ENCODE measurements at regions not wholly inside any gene's neighbourhood (a gene's known extent, or its start where the extent isn't known, plus 50 kb on each side); places are given as distances from the start of the nearest gene placed in this dataset.
A peak's percentile ranks its signal among the peaks of the same experiment; 100 is the strongest.

GRCh38 chr4:116724249-116724648 lies 361.1 kb downstream of the TRAM1L1 start:
- Histone ChIP-seq H2BK5ac (ENCODE audit: low read depth, low read length, poor library complexity, severe bottlenecking) (no peak overlapping the region), H3K4me1 (ENCODE audit: control insufficient read depth, insufficient read depth, low read depth, low read length) (no peaks in the 10 kb centered on the region), H2BK120ac (ENCODE audit: low read depth, low read length) (no peak overlapping the region), H2AFZ (ENCODE audit: low read depth, low read length) (no peak overlapping the region), H3K23ac (ENCODE audit: low read length in 2 of 2) (no peak overlapping the region), H3K9me3 (ENCODE audit: control insufficient read depth, low read length) (no peaks in the 10 kb centered on the region), H2BK12ac (ENCODE audit: low read length in 2 of 2) (no peak overlapping the region), H3K4me3 (ENCODE audit: insufficient read depth in 1 of 2, low read depth in 1 of 2, low read length in 2 of 2) (no peak overlapping the region), H2AK5ac (ENCODE audit: low read length, severe bottlenecking) (no peak overlapping the region), H3K9ac (ENCODE audit: low read length) (no peak overlapping the region), H3K27ac (ENCODE audit: low read length, poor library complexity, severe bottlenecking) (no peak overlapping the region), H3K4me2 (ENCODE audit: low read length, poor library complexity, severe bottlenecking) (no peak overlapping the region), H3K18ac (ENCODE audit: low read depth in 1 of 2, low read length in 2 of 2) (no peak overlapping the region), H3K14ac (ENCODE audit: low read length in 2 of 2) (no peak overlapping the region), H3K79me1 (replicated peaks; ENCODE audit: low read length, poor library complexity, severe bottlenecking) (no peaks in the 10 kb centered on the region), H2BK15ac (ENCODE audit: low read depth, poor library complexity, severe bottlenecking) (no peak overlapping the region), H3K27me3 (ENCODE audit: control insufficient read depth in 1 of 2, insufficient read depth in 1 of 2, low read length in 2 of 2) (no peaks in the 10 kb centered on the region), H4K8ac (ENCODE audit: low read length) (no peak overlapping the region), H3K36me3 (ENCODE audit: control insufficient read depth in 1 of 2, insufficient read depth in 2 of 2, low read depth in 1 of 2, low read length in 2 of 2) (no peaks in the 10 kb centered on the region), H3K4ac (ENCODE audit: low read depth in 1 of 2, low read length in 2 of 2) (no peak overlapping the region), H4K91ac (ENCODE audit: low read length) (no peak overlapping the region)
- WGBS: 96% methylated on average over 2 of the region's 3 CpGs
- DNase-seq: no peak

- no peak overlapping the region for H2BK15ac ChIP-seq (ENCODE audit: low read depth, poor library complexity, severe bottlenecking)
- H3K27me3 ChIP-seq (ENCODE audit: control insufficient read depth in 1 of 2, insufficient read depth in 1 of 2, low read length in 2 of 2): no peaks in the 10 kb centered on the region
- H3K36me3 ChIP-seq (ENCODE audit: control insufficient read depth in 1 of 2, insufficient read depth in 2 of 2, low read depth in 1 of 2, low read length in 2 of 2): no peaks in the 10 kb centered on the region
- H3K23ac ChIP-seq (ENCODE audit: low read length in 2 of 2): no peak overlapping the region
- H3K4me1 ChIP-seq (ENCODE audit: control insufficient read depth, insufficient read depth, low read depth, low read length): no peaks in the 10 kb centered on the region
- no peak overlapping the region for H3K27ac ChIP-seq (ENCODE audit: low read length, poor library complexity, severe bottlenecking)
- H3K4ac ChIP-seq (ENCODE audit: low read depth in 1 of 2, low read length in 2 of 2): no peak overlapping the region
- H4K91ac ChIP-seq (ENCODE audit: low read length): no peak overlapping the region
- no peak overlapping the region for H3K9ac ChIP-seq (ENCODE audit: low read length)
- no peak overlapping the region for H2AFZ ChIP-seq (ENCODE audit: low read depth, low read length)
- no peak overlapping the region for H3K4me3 ChIP-seq (ENCODE audit: insufficient read depth in 1 of 2, low read depth in 1 of 2, low read length in 2 of 2)
- H2AK5ac ChIP-seq (ENCODE audit: low read length, severe bottlenecking): no peak overlapping the region
- no peak overlapping the region for H3K14ac ChIP-seq (ENCODE audit: low read length in 2 of 2)
- no peaks in the 10 kb centered on the region for H3K79me1 ChIP-seq (replicated peaks; ENCODE audit: low read length, poor library complexity, severe bottlenecking)
- H2BK120ac ChIP-seq (ENCODE audit: low read depth, low read length): no peak overlapping the region
- H2BK12ac ChIP-seq (ENCODE audit: low read length in 2 of 2): no peak overlapping the region
- WGBS: 98% methylated on average over 32 of the region's 32 CpGs
- H2BK5ac ChIP-seq (ENCODE audit: low read depth, low read length, poor library complexity, severe bottlenecking): no peak overlapping the region
- no peak overlapping the region for H4K8ac ChIP-seq (ENCODE audit: low read length)
- H3K18ac ChIP-seq (ENCODE audit: low read depth in 1 of 2, low read length in 2 of 2): no peak overlapping the region
- H3K9me3 ChIP-seq (ENCODE audit: control insufficient read depth, low read length): peaks cover 9% of the 10 kb centered on the region
- no peak for DNase-seq
- no peak overlapping the region for H3K4me2 ChIP-seq (ENCODE audit: low read length, poor library complexity, severe bottlenecking)
Observed at GRCh38 chr4:116705466-116705865, 379.9 kb downstream of the TRAM1L1 start.

GRCh38 chr4:116702949-116703348 lies 382.4 kb downstream of the TRAM1L1 start:
- H2BK120ac ChIP-seq (ENCODE audit: low read depth, low read length): no peak overlapping the region

GRCh38 chr4:116688536-116688935 lies 396.8 kb downstream of the TRAM1L1 start:
- Histone ChIP-seq H3K27me3 (ENCODE audit: control insufficient read depth in 1 of 2, insufficient read depth in 1 of 2, low read length in 2 of 2) (no peaks in the 10 kb centered on the region), H3K14ac (ENCODE audit: low read length in 2 of 2) (no peak overlapping the region), H3K4me1 (ENCODE audit: control insufficient read depth, insufficient read depth, low read depth, low read length) (no peaks in the 10 kb centered on the region), H3K79me1 (replicated peaks; ENCODE audit: low read length, poor library complexity, severe bottlenecking) (no peaks in the 10 kb centered on the region), H4K91ac (ENCODE audit: low read length) (no peak overlapping the region), H3K27ac (ENCODE audit: low read length, poor library complexity, severe bottlenecking) (no peak overlapping the region), H3K4me2 (ENCODE audit: low read length, poor library complexity, severe bottlenecking) (no peak overlapping the region), H3K9me3 (ENCODE audit: control insufficient read depth, low read length) (no peaks in the 10 kb centered on the region), H2BK5ac (ENCODE audit: low read depth, low read length, poor library complexity, severe bottlenecking) (no peak overlapping the region), H3K4ac (ENCODE audit: low read depth in 1 of 2, low read length in 2 of 2) (no peak overlapping the region), H3K36me3 (ENCODE audit: control insufficient read depth in 1 of 2, insufficient read depth in 2 of 2, low read depth in 1 of 2, low read length in 2 of 2) (no peaks in the 10 kb centered on the region), H2AK5ac (ENCODE audit: low read length, severe bottlenecking) (no peak overlapping the region), H3K9ac (ENCODE audit: low read length) (no peak overlapping the region), H3K4me3 (ENCODE audit: insufficient read depth in 1 of 2, low read depth in 1 of 2, low read length in 2 of 2) (no peak overlapping the region), H2BK120ac (ENCODE audit: low read depth, low read length) (no peak overlapping the region), H3K18ac (ENCODE audit: low read depth in 1 of 2, low read length in 2 of 2) (no peak overlapping the region), H4K8ac (ENCODE audit: low read length) (no peak overlapping the region), H2BK12ac (ENCODE audit: low read length in 2 of 2) (no peak overlapping the region), H3K23ac (ENCODE audit: low read length in 2 of 2) (no peak overlapping the region), H2BK15ac (ENCODE audit: low read depth, poor library complexity, severe bottlenecking) (no peak overlapping the region), H2AFZ (ENCODE audit: low read depth, low read length) (no peak overlapping the region)
- no peak for DNase-seq
- WGBS: no CpG with 5 or more reads among the region's 1 CpG

More at GRCh38 chr4:116702949-116703348, 382.4 kb downstream of the TRAM1L1 start:
- Histone ChIP-seq H3K27me3 (ENCODE audit: control insufficient read depth in 1 of 2, insufficient read depth in 1 of 2, low read length in 2 of 2) (no peaks in the 10 kb centered on the region), H4K91ac (ENCODE audit: low read length) (no peak overlapping the region), H3K23ac (ENCODE audit: low read length in 2 of 2) (no peak overlapping the region), H3K36me3 (ENCODE audit: control insufficient read depth in 1 of 2, insufficient read depth in 2 of 2, low read depth in 1 of 2, low read length in 2 of 2) (no peaks in the 10 kb centered on the region), H3K4me1 (ENCODE audit: control insufficient read depth, insufficient read depth, low read depth, low read length) (no peaks in the 10 kb centered on the region), H2BK5ac (ENCODE audit: low read depth, low read length, poor library complexity, severe bottlenecking) (no peak overlapping the region), H3K27ac (ENCODE audit: low read length, poor library complexity, severe bottlenecking) (no peak overlapping the region), H3K4ac (ENCODE audit: low read depth in 1 of 2, low read length in 2 of 2) (no peak overlapping the region), H2AFZ (ENCODE audit: low read depth, low read length) (no peak overlapping the region), H3K4me3 (ENCODE audit: insufficient read depth in 1 of 2, low read depth in 1 of 2, low read length in 2 of 2) (no peak overlapping the region), H4K8ac (ENCODE audit: low read length) (no peak overlapping the region), H3K79me1 (replicated peaks; ENCODE audit: low read length, poor library complexity, severe bottlenecking) (no peaks in the 10 kb centered on the region), H2AK5ac (ENCODE audit: low read length, severe bottlenecking) (no peak overlapping the region), H3K9ac (ENCODE audit: low read length) (no peak overlapping the region), H2BK15ac (ENCODE audit: low read depth, poor library complexity, severe bottlenecking) (no peak overlapping the region), H3K9me3 (ENCODE audit: control insufficient read depth, low read length) (peaks cover 27% of the 10 kb centered on the region), H3K4me2 (ENCODE audit: low read length, poor library complexity, severe bottlenecking) (no peak overlapping the region), H2BK12ac (ENCODE audit: low read length in 2 of 2) (no peak overlapping the region), H3K18ac (ENCODE audit: low read depth in 1 of 2, low read length in 2 of 2) (no peak overlapping the region), H3K14ac (ENCODE audit: low read length in 2 of 2) (no peak overlapping the region)
- peak; percentile 11 for DNase-seq
- 88% methylated on average over 4 of the region's 4 CpGs for WGBS
